ENCODE measurements at regions not wholly inside any gene's neighbourhood (a gene's known extent, or its start where the extent isn't known, plus 50 kb on each side); places are given as distances from the start of the nearest gene placed in this dataset.

GRCh38 chr4:17301266-17301665 lies 210.6 kb downstream of the QDPR start:
- no peaks in the 10 kb centered on the region for H3K79me2 ChIP-seq
- H3K27ac ChIP-seq, result no peak overlapping the region
- H3K9me3 ChIP-seq (ENCODE audit: control insufficient read depth, low read length), result no peaks in the 10 kb centered on the region
- no peaks in the 10 kb centered on the region for H3K27me3 ChIP-seq (ENCODE audit: control insufficient read depth, insufficient read depth, low read length)
- no peak overlapping the region for H2AFZ ChIP-seq
- H3K4me2 ChIP-seq (ENCODE audit: low read length), result no peak overlapping the region
- no peak for TF ChIP-seq CTCF (IDR thresholded peaks at IDR 0.05)
- H3K36me3 ChIP-seq (ENCODE audit: control insufficient read depth, insufficient read depth, low read length), result no peaks in the 10 kb centered on the region
- H3K4me3 ChIP-seq (ENCODE audit: low read depth, low read length), result no peak overlapping the region
- no peak overlapping the region for H3K9ac ChIP-seq
- no peaks in the 10 kb centered on the region for H3K4me1 ChIP-seq

GRCh38 chr4:17296921-17297890 lies 214.7 kb downstream of the QDPR start:
- Histone ChIP-seq H3K4me2 (ENCODE audit: low read length) (no peak overlapping the region), H3K36me3 (ENCODE audit: control insufficient read depth, insufficient read depth, low read length) (no peaks in the 10 kb centered on the region), H3K4me1 (no peaks in the 10 kb centered on the region), H3K4me3 (ENCODE audit: low read depth, low read length) (no peak overlapping the region), H3K27me3 (ENCODE audit: control insufficient read depth, insufficient read depth, low read length) (no peaks in the 10 kb centered on the region), H3K9me3 (ENCODE audit: control insufficient read depth, low read length) (no peaks in the 10 kb centered on the region), H3K27ac (no peak overlapping the region), H3K9ac (no peak overlapping the region), H3K79me2 (no peaks in the 10 kb centered on the region), H2AFZ (no peak overlapping the region)
- TF ChIP-seq CTCF (IDR thresholded peaks at IDR 0.05), result no peak

DNA sequence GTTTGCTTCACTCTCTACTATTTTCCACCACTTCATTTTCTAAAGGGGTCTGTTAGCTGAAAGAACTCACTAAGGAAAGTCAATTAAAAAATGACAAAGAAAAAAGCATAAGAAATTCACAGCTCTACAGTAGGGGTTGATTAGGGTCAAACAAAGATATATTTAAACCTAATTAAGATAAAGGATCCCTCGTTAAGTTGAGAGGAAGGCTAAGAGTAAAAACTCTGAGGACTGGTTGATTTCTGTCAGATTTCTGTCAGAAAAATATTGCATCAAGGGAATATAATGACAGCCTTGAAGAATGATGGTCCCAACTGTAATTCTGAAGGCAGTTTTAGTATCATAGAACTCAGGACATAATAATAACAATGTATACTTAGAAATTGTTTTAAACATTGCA lies 218.0 kb downstream of the QDPR start:
- no peak overlapping the region for H3K9ac ChIP-seq
- no peaks in the 10 kb centered on the region for H3K36me3 ChIP-seq (ENCODE audit: control insufficient read depth, insufficient read depth, low read length)
- H3K4me1 ChIP-seq, result no peaks in the 10 kb centered on the region
- no peaks in the 10 kb centered on the region for H3K9me3 ChIP-seq (ENCODE audit: control insufficient read depth, low read length)
- H2AFZ ChIP-seq, result no peak overlapping the region
- no peak overlapping the region for H3K4me3 ChIP-seq (ENCODE audit: low read depth, low read length)
- no peak for TF ChIP-seq CTCF (IDR thresholded peaks at IDR 0.05)
- no peaks in the 10 kb centered on the region for H3K27me3 ChIP-seq (ENCODE audit: control insufficient read depth, insufficient read depth, low read length)
- H3K4me2 ChIP-seq (ENCODE audit: low read length), result no peak overlapping the region
- H3K79me2 ChIP-seq, result no peaks in the 10 kb centered on the region
- no peak overlapping the region for H3K27ac ChIP-seq

- no peak overlapping the region for H2AFZ ChIP-seq
- H3K9ac ChIP-seq, result no peak overlapping the region
- no peak overlapping the region for H3K4me2 ChIP-seq (ENCODE audit: low read length)
- no peaks in the 10 kb centered on the region for H3K4me1 ChIP-seq
- no peaks in the 10 kb centered on the region for H3K79me2 ChIP-seq
- no peaks in the 10 kb centered on the region for H3K36me3 ChIP-seq (ENCODE audit: control insufficient read depth, insufficient read depth, low read length)
- no peak for TF ChIP-seq CTCF (IDR thresholded peaks at IDR 0.05)
- no peaks in the 10 kb centered on the region for H3K9me3 ChIP-seq (ENCODE audit: control insufficient read depth, low read length)
- H3K27ac ChIP-seq, result no peak overlapping the region
- H3K4me3 ChIP-seq (ENCODE audit: low read depth, low read length), result no peak overlapping the region
- no peaks in the 10 kb centered on the region for H3K27me3 ChIP-seq (ENCODE audit: control insufficient read depth, insufficient read depth, low read length)
Measured at GRCh38 chr4:17288151-17288550, 223.7 kb downstream of the QDPR start.
